H9 (cell line): ENCODE measurements at regions not wholly inside any gene's neighbourhood (a gene's known extent, or its start where the extent isn't known, plus 50 kb on each side); places are given as distances from the start of the nearest gene placed in this dataset.

Experiments
- DNase-seq: peaks from one replicate; pipeline ENCODE4 v3.0.0-alpha.2; 2017
- H2AFZ ChIP-seq: one replicate; pipeline ENCODE4 v1.6.1; 2013; ENCODE audit warnings: mild to moderate bottlenecking, low read length, control low read depth, moderate library complexity
- H2AK5ac ChIP-seq: 2 replicates; pipeline ENCODE4 v1.6.1; 2013; ENCODE audit warnings: low read length, control low read depth, mixed read lengths; ENCODE audit not compliant: insufficient read length
- H2BK120ac ChIP-seq: one replicate; pipeline ENCODE4 v1.6.1; 2013; ENCODE audit warnings: low read depth, mild to moderate bottlenecking, low read length, control low read depth, inconsistent platforms; ENCODE audit not compliant: poor library complexity, severe bottlenecking
- H2BK12ac ChIP-seq: 2 replicates; pipeline ENCODE4 v1.6.1; 2013; ENCODE audit warnings: low read length, control low read depth, mixed read lengths, low read depth; ENCODE audit not compliant: insufficient read length
- H2BK15ac ChIP-seq: 2 replicates; pipeline ENCODE4 v1.6.1; 2013; ENCODE audit warnings: low read depth, low read length, control low read depth
- H2BK20ac ChIP-seq: one replicate; pipeline ENCODE4 v1.6.1; 2013; ENCODE audit warnings: low read depth, mild to moderate bottlenecking, low read length, control low read depth, inconsistent platforms; ENCODE audit not compliant: poor library complexity, severe bottlenecking
- H2BK5ac ChIP-seq: 2 replicates; pipeline ENCODE4 v1.6.1; 2013; ENCODE audit warnings: low read length, control low read depth, mixed read lengths; ENCODE audit not compliant: insufficient read length
- H3K14ac ChIP-seq: 2 replicates; pipeline ENCODE4 v1.6.1; 2013; ENCODE audit warnings: low read length, control low read depth; ENCODE audit not compliant: insufficient read depth
- H3K18ac ChIP-seq: 2 replicates; pipeline ENCODE4 v1.6.1; 2013; ENCODE audit warnings: low read depth, mild to moderate bottlenecking, mixed read lengths, low read length, control low read depth; ENCODE audit not compliant: insufficient read length
- H3K23ac ChIP-seq: 2 replicates; pipeline ENCODE4 v1.6.1; 2013; ENCODE audit warnings: low read length, control low read depth, mixed read lengths, low read depth; ENCODE audit not compliant: insufficient read length
- H3K23me2 ChIP-seq: 2 replicates; pipeline ENCODE4 v1.6.1; 2013; ENCODE audit warnings: low read depth, mild to moderate bottlenecking, mixed read lengths, low read length, control low read depth; ENCODE audit not compliant: insufficient read length, poor library complexity, severe bottlenecking
- H3K27ac ChIP-seq: 2 replicates; pipeline ENCODE4 v1.5.1; 2013; ENCODE audit warnings: low read length, control low read depth, mixed read lengths, low read depth; ENCODE audit not compliant: insufficient read length
- H3K27me3 ChIP-seq: 2 replicates; pipeline ENCODE4 v1.6.1; 2013; ENCODE audit warnings: low read length, control low read depth, inconsistent platforms; ENCODE audit not compliant: insufficient read depth
- H3K4ac ChIP-seq: 2 replicates; pipeline ENCODE4 v1.6.1; 2013; ENCODE audit warnings: low read depth, mild to moderate bottlenecking, control low read depth, inconsistent platforms, low read length, moderate library complexity
- H3K4me1 ChIP-seq: 2 replicates; pipeline ENCODE4 v1.6.1; 2013; ENCODE audit warnings: low read length, control low read depth, inconsistent platforms; ENCODE audit not compliant: insufficient read depth
- H3K4me2 ChIP-seq: 2 replicates; pipeline ENCODE4 v1.6.1; 2013; ENCODE audit warnings: low read length, control low read depth, mixed read lengths; ENCODE audit not compliant: insufficient read length, insufficient read depth
- H3K56ac ChIP-seq: 2 replicates; pipeline ENCODE4 v1.6.1; 2013; ENCODE audit warnings: low read depth, mild to moderate bottlenecking, mixed read lengths, low read length, control low read depth; ENCODE audit not compliant: insufficient read length
- H3K79me1 ChIP-seq: 2 replicates; pipeline ENCODE4 v1.6.1; 2013; ENCODE audit warnings: low read depth, mild to moderate bottlenecking, moderate library complexity, low read length, control low read depth, inconsistent platforms; ENCODE audit not compliant: insufficient read depth, poor library complexity, severe bottlenecking
- H3K79me2 ChIP-seq: 2 replicates; pipeline ENCODE4 v1.6.1; 2013; ENCODE audit warnings: low read length, control low read depth, inconsistent platforms; ENCODE audit not compliant: insufficient read depth
- H3K9ac ChIP-seq: 2 replicates; pipeline ENCODE4 v1.6.1; 2013; ENCODE audit warnings: low read length, control low read depth, mixed read lengths; ENCODE audit not compliant: insufficient read length; ENCODE audit errors: extremely low read depth
- H3K9me3 ChIP-seq: one replicate; pipeline ENCODE4 v1.6.1; 2013; ENCODE audit warnings: low read depth, low read length, inconsistent platforms; ENCODE audit not compliant: control insufficient read depth
- H3T11ph ChIP-seq: one replicate; pipeline ENCODE4 v1.6.1; 2013; ENCODE audit warnings: mild to moderate bottlenecking, low read length, control low read depth, inconsistent platforms
- H4K20me1 ChIP-seq: one replicate; pipeline ENCODE4 v1.6.1; 2013; ENCODE audit not compliant: control insufficient read depth, insufficient read length, insufficient read depth
- H4K5ac ChIP-seq: 2 replicates; pipeline ENCODE4 v1.6.1; 2013; ENCODE audit warnings: low read depth, mild to moderate bottlenecking, mixed read lengths, low read length, control low read depth; ENCODE audit not compliant: insufficient read length
- H4K8ac ChIP-seq: replicated peaks from 2 replicates; pipeline ENCODE4 v1.6.1; 2013; ENCODE audit warnings: low read length, control low read depth, mixed read lengths, low read depth; ENCODE audit not compliant: insufficient read length
- H4K91ac ChIP-seq: 2 replicates; pipeline ENCODE4 v1.6.1; 2013; ENCODE audit warnings: low read depth, mild to moderate bottlenecking, moderate library complexity, mixed read lengths, low read length, control low read depth; ENCODE audit not compliant: insufficient read length
- H3K27ac Mint-ChIP-seq, 3 experiments: 2 replicates in 2 of 3; 3 replicates in 1 of 3; pipeline ENCODE4 v1.8.0; 2020 to 2021; ENCODE audit warnings: mixed read lengths in 3 of 3, mild to moderate bottlenecking in 1 of 3, moderate library complexity in 1 of 3
- H3K27me3 Mint-ChIP-seq: 2 replicates; pipeline ENCODE4 v1.8.0; 2021; ENCODE audit warnings: low read depth, mild to moderate bottlenecking, moderate library complexity, mixed read lengths
- H3K36me3 Mint-ChIP-seq, 3 experiments: 2 replicates in 2 of 3; 3 replicates in 1 of 3; pipeline ENCODE4 v1.8.0; 2020 to 2021; ENCODE audit warnings: low read depth in 3 of 3, mixed read lengths in 3 of 3; ENCODE audit not compliant: insufficient read depth in 1 of 3
- H3K4me1 Mint-ChIP-seq, 2 experiments: 2 replicates each; pipeline ENCODE4 v1.8.0; 2020; ENCODE audit warnings: mixed read lengths in 2 of 2
- H3K4me3 Mint-ChIP-seq, 2 experiments: 2 replicates in 1 of 2; 3 replicates in 1 of 2; pipeline ENCODE4 v1.8.0; 2020 to 2021; ENCODE audit warnings: mild to moderate bottlenecking in 2 of 2, mixed read lengths in 2 of 2, moderate library complexity in 1 of 2
- H3K9me3 Mint-ChIP-seq, 2 experiments: 2 replicates in 1 of 2; 3 replicates in 1 of 2; pipeline ENCODE4 v1.8.0; 2020; ENCODE audit warnings: mild to moderate bottlenecking in 2 of 2, mixed read lengths in 2 of 2, moderate library complexity in 1 of 2
- WGBS: extraction: QIAGEN DNeasy Blood & Tissue Kit; methylation state at CpG from one replicate; pipeline ENCODE4 v1.1.7; 2013; ENCODE audit warnings: missing lambda C conversion rate, low lambda C conversion rate, mixed read lengths; ENCODE audit not compliant: insufficient read length; ENCODE audit errors: extremely low coverage; 5-methylcytosine and 5-hydroxymethylcytosine counted together
- TF ChIP-seq, protein P1 (sequence below): fragments of 200-600 bp; sonication (generic); conservative IDR thresholded peaks from 3 replicates; pipeline ENCODE4 v1.8.0; 2021; ENCODE audit warnings: antibody characterized with exemption, mild to moderate bottlenecking

DNA sequence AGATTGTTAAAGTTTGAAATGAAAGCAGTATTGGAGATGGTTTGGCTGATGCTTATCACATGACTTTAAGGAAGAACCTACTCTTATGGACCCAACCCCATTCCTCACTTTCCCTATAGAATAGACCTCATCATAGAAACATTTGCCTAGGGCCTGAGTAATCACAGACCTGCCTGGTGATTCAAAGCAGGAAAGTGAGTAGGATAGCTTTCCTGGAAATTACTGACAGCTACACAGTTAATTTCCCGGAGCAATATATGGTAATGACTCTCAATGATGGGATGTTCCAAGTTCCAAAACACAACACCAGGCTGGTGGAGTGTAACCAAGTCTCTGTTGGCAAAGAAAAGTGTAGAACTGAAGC lies 233.8 kb downstream of the SIM1 start:
- no peak overlapping the region for H3K56ac ChIP-seq
- H3K9me3 Mint-ChIP-seq, result no peaks in the 10 kb centered on the region
- H3K14ac ChIP-seq, result no peak overlapping the region
- H3K9me3 ChIP-seq, result no peaks in the 10 kb centered on the region
- no peak overlapping the region for H2BK12ac ChIP-seq
- H3K27ac Mint-ChIP-seq, result no peak overlapping the region
- H3K18ac ChIP-seq, result no peak overlapping the region
- H4K20me1 ChIP-seq, result no peaks in the 10 kb centered on the region
- no peak overlapping the region for H2BK20ac ChIP-seq
- H2BK15ac ChIP-seq, result no peak overlapping the region
- no peak overlapping the region for H2AFZ ChIP-seq
- no peaks in the 10 kb centered on the region for H3K79me1 ChIP-seq
- H3K36me3 Mint-ChIP-seq, result no peaks in the 10 kb centered on the region
- no peaks in the 10 kb centered on the region for H3K23me2 ChIP-seq
- H3K27me3 ChIP-seq, result no peaks in the 10 kb centered on the region
- no CpG with 5 or more reads among the region's 1 CpG for WGBS
- H3T11ph ChIP-seq, result no peak overlapping the region
- DNase-seq, result no peak
- no peaks in the 10 kb centered on the region for H3K79me2 ChIP-seq
- peaks cover 11% of the 10 kb centered on the region for H3K27me3 Mint-ChIP-seq
- H3K4me1 Mint-ChIP-seq, result peaks cover 24 to 35% of the 10 kb centered on the region in 2 experiments
- TF ChIP-seq, protein P1, sequence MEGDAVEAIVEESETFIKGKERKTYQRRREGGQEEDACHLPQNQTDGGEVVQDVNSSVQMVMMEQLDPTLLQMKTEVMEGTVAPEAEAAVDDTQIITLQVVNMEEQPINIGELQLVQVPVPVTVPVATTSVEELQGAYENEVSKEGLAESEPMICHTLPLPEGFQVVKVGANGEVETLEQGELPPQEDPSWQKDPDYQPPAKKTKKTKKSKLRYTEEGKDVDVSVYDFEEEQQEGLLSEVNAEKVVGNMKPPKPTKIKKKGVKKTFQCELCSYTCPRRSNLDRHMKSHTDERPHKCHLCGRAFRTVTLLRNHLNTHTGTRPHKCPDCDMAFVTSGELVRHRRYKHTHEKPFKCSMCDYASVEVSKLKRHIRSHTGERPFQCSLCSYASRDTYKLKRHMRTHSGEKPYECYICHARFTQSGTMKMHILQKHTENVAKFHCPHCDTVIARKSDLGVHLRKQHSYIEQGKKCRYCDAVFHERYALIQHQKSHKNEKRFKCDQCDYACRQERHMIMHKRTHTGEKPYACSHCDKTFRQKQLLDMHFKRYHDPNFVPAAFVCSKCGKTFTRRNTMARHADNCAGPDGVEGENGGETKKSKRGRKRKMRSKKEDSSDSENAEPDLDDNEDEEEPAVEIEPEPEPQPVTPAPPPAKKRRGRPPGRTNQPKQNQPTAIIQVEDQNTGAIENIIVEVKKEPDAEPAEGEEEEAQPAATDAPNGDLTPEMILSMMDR, result no peak
- H3K27ac ChIP-seq, result no peak overlapping the region
- H4K91ac ChIP-seq, result no peak overlapping the region
- no peak overlapping the region for H3K4me2 ChIP-seq
- H3K4me3 Mint-ChIP-seq, result no peak overlapping the region
- no peaks in the 10 kb centered on the region for H3K4me1 ChIP-seq
- no peak overlapping the region for H4K8ac ChIP-seq
- H2BK120ac ChIP-seq, result no peak overlapping the region
- no peak overlapping the region for H3K4ac ChIP-seq
- H2AK5ac ChIP-seq, result no peak overlapping the region
- no peak overlapping the region for H3K9ac ChIP-seq
- no peak overlapping the region for H4K5ac ChIP-seq
- no peak overlapping the region for H3K23ac ChIP-seq
- no peak overlapping the region for H2BK5ac ChIP-seq
